NCI-H2227 (cell line): ENCODE measurements at regions not wholly inside any gene's neighbourhood (a gene's known extent, or its start where the extent isn't known, plus 50 kb on each side); places are given as distances from the start of the nearest gene placed in this dataset.
"Not testable (repeated sequence)": the region's sequence is repeated elsewhere in the genome, so short reads cannot be mapped to it uniquely, and the experiment has no call there.

ENCODE experiments used
- DNase-seq: peaks from one replicate; lab custom pipeline; 2025; ENCODE audit not compliant: unreplicated experiment; lab: John Stamatoyannopoulos, UW

DNA sequence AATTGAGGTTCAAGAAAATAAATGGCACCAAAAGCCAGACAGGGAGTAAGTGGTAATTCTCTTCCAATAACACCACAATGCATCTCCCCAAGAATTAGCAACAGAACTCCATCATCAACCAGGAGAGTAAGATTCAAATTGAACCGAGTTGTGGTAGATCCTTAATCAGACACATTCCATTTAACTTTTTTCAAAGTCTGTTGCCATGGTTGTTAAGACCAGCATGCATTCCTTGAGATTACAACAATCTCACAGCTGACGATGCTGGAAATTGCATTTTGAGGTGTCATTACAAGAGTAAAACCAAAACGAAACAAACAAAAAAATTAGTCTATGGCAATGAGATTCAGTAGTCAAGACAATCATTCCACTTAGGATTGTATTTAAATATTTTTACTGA is 78.9 kb upstream of the ZNF462 start:
- no peak for DNase-seq

DNA sequence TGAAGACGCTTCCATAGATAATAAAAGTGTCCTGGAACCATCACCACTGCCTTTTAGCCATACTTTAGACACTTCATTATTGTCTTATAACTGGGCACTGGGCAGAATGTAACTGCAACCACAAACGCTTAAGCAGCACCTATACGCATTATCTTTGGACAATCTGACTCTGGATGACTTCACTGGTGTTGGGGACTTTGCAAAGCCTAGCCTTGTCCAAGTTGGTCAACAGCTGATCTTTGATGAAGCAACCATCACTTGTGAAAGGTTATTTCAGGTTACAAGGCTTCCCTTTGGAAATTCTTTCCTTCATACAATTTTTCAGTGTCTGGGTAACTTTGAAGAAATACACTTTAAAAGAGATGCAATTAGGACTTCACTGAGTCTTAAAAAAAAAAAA is 77.8 kb upstream of the ZNF462 start:
- no peak for DNase-seq

- not testable (repeated sequence) for DNase-seq
Measured at GRCh38 chr9:106788021-106788420, 74.9 kb upstream of the ZNF462 start.

DNA sequence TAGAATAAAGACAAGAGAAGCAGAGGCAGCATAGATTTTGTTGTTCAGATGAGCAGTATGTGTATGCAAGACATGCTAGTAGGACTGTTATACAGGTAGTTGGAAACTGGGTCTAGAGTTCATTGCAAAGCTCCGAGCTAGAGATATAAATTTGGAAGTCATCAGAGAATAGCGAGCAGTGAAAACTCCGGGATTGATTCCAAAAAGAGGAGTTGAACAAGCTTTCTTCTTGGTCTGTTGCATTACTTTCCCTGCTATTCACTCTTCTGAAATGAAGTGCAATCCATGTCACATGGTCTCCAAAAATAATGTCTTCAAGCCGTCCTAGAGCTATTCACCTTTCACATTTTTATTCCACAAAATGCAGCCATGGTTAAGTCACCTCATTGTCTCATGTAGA is 67.9 kb upstream of the ZNF462 start:
- no peak for DNase-seq

DNA sequence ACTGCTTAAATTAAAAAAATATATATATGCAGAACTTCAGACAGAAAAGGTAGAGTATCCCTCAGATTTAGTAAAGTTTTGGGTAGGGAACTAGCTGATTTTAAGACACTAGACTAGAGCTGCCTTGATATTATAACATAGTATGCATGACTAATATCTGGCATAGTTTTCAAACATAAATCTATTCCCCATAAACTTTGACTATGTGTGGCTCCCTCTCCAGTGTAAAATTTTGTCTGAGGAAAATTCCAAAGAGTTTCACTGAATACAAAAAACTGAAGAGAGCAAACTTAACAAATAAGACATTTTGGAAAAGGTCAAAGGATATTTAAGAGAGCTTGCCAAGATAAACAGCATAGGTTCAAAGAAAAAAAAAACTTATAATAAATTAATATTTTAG is 66.2 kb upstream of the ZNF462 start:
- DNase-seq = no peak

DNA sequence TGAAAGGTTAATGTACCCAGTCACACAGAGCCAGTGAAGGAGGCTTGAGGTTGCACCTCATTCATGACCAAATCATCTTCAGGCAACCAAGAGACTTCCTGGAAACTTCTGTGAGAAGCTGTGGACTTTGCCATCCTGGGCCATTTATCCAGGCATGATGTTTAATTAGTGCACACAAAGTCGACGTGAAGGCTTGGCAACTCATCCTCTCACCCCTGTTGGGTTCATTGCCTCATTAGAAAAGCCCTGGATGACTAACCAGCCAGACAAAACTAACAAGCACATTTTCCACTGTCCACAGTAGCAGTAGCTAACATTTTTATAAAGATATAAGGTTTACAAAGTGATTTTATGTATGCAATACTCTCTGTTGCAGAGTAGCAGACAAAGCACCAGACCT is 65.7 kb upstream of the ZNF462 start:
- DNase-seq = no peak

DNA sequence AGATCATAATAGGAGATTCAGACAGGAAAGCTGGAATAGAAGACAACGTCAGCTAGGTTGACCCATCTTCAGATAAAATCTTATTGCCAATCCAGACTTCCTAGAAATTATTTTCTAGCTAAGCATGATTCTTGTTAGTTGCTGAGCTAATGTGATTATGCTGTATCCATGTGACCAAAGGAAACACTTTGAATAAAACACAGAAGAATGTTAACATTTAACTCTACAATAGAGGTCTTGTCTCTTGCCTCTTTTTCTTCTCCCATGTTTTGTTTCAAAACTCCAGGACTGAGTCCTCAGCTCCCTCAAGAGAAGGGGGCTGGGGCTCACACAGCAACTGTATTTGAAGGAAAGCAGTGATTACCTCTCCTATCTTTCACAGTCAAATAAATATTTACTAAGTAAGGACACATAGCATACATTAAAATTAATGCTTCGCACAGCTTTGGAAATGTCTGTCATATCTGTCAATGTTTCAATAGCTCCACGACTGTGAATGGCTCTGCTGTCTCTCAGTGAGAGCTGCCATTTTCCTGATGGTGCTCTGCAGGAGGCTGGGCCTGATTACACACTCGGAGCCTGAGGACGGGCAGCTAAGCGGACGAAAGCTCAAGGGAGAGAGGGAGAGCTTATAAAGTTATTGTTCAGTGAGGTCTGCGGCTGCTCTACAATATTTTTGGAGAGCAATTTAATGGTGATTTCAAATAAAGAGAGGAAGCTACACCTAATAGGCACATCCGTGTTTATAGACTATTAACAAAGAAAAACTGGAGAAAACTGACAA is 64.8 kb upstream of the ZNF462 start:
- peak; percentile 29 for DNase-seq

- DNase-seq = no peak
Measured at GRCh38 chr9:106799152-106799551, 63.8 kb upstream of the ZNF462 start.

DNA sequence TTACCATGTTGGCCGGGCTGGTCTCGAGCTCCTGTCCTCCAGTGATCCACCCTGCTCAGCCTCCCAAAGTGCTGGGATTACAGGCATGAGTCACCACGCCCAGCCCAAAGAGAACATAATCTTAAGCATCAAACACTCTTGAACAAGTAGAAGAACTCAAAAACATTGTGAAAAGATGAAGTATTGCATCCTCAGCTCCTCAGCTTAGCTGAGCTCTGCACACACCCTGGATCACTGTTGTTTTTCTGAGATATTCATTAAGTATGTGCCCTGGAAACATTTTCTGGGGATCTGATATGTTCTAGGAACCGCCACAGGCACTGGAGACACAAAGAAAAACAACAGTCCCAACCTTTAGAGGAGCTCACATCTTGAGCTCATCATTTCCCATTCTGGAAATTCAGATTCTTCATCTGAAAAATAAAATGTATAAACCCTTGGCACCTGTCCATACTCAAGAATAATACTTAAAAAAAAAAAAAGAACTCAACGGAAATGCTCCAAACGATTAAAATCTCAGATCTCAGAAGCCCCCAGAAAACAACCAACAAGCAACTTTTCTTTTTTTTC is 62.2 kb upstream of the ZNF462 start:
- DNase-seq = no peak

DNA sequence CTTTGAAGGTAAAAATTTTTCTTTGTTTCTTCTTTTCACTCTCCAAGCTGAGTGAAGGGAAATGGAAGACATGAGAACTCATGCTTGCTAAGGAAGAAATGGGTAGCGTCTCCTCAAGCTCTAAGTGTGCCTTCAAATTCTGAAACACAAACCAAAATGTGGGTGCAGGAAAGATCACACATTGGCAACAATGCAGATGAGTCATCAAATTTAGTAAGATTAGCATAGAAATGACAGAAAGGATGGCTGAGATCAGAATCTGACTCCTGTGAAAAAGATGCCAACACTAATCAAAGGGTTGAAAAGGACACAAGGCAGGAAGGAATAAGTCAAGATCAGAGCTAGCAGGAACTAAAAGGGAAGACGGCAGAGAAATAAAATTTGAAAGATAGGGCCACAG is 61.1 kb upstream of the ZNF462 start:
- no peak for DNase-seq
